Stimulated activated naive CD8-positive, alpha-beta T cell treated with anti-CD3 and anti-CD28 coated beads, Interleukin-15, Interleukin-2, amounts not matched to agents 100 ng/mL and 50 ng/mL, for 24 hours (primary cell): ENCODE measurements at regions not wholly inside any gene's neighbourhood (a gene's known extent, or its start where the extent isn't known, plus 50 kb on each side); places are given as distances from the start of the nearest gene placed in this dataset.

ENCODE experiments used
- H3K27ac Mint-ChIP-seq: one replicate; pipeline ENCODE4 v1.8.0; 2021; ENCODE audit warnings: mild to moderate bottlenecking, mixed read lengths
- H3K27me3 Mint-ChIP-seq: one replicate; pipeline ENCODE4 v1.8.0; 2021; ENCODE audit warnings: mixed read lengths
- H3K36me3 Mint-ChIP-seq: one replicate; pipeline ENCODE4 v1.8.0; 2021; ENCODE audit warnings: low read depth, mixed read lengths
- H3K4me1 Mint-ChIP-seq: one replicate; pipeline ENCODE4 v1.8.0; 2021; ENCODE audit warnings: low read depth, mixed read lengths
- H3K4me3 Mint-ChIP-seq: one replicate; pipeline ENCODE4 v1.8.0; 2021; ENCODE audit warnings: mild to moderate bottlenecking, mixed read lengths
- H3K9me3 Mint-ChIP-seq: one replicate; pipeline ENCODE4 v1.8.0; 2021; ENCODE audit warnings: mixed read lengths

DNA sequence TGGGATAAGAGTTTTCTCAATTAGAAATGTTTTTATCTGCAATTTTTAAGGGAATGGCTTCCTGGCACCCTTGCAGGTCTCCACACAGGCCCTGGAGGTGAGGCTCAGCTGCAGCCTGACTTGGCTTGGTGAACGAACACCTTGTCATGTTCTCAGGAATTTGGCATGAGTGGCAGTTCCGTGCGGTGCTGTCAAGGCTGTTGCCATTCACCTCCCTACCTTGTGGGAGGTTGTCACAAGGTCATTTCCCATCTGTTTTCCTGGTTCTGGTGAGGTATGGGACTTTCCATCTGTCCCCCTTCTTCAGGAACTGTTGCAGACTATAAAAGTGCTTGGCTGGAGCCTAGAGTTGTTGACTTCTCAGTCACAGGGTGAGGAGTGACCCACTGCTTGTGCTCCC, 82.9 kb downstream of the ELOVL4 start:
- no peak overlapping the region for H3K4me3 Mint-ChIP-seq

GRCh38 chr6:79864001-79864400, 83.4 kb downstream of the ELOVL4 start:
- H3K27me3 Mint-ChIP-seq: peaks cover 2% of the 10 kb centered on the region
- H3K4me3 Mint-ChIP-seq: no peak overlapping the region
- H3K36me3 Mint-ChIP-seq: no peaks in the 10 kb centered on the region
- H3K4me1 Mint-ChIP-seq: no peaks in the 10 kb centered on the region
- no peaks in the 10 kb centered on the region for H3K9me3 Mint-ChIP-seq
- no peak overlapping the region for H3K27ac Mint-ChIP-seq

More for the DNA sequence above, 82.9 kb downstream of the ELOVL4 start:
- H3K9me3 Mint-ChIP-seq: no peaks in the 10 kb centered on the region
- H3K27ac Mint-ChIP-seq: no peak overlapping the region
- H3K36me3 Mint-ChIP-seq: no peaks in the 10 kb centered on the region
- peaks cover 2% of the 10 kb centered on the region for H3K27me3 Mint-ChIP-seq
- H3K4me1 Mint-ChIP-seq: peaks cover under 1% of the 10 kb centered on the region

GRCh38 chr6:79863566-79863965, 83.8 kb downstream of the ELOVL4 start:
- H3K9me3 Mint-ChIP-seq: no peaks in the 10 kb centered on the region
- H3K27me3 Mint-ChIP-seq: no peaks in the 10 kb centered on the region
- no peaks in the 10 kb centered on the region for H3K4me1 Mint-ChIP-seq
- H3K27ac Mint-ChIP-seq: no peak overlapping the region
- no peak overlapping the region for H3K4me3 Mint-ChIP-seq
- H3K36me3 Mint-ChIP-seq: no peaks in the 10 kb centered on the region

DNA sequence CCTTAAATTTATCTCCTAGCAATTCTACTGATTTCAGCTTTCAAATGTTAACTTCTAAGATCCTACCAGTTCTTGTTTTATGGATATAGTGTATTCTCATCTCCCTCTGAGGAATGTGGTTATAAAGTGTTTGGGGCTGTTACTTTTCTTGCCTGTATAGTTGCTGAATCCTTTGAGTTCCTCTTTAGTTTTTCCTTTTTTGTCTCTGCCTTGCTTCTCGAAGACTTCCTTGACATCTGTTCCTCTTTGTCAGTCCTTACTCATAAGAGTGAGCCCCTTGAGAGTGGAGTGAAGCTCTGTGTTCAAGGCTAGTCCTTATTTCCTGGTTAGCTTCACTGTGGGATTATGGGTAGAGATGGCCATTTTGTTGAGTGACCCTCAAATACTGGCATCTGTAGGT, 84.6 kb downstream of the ELOVL4 start:
- no peaks in the 10 kb centered on the region for H3K4me1 Mint-ChIP-seq
- H3K9me3 Mint-ChIP-seq: no peaks in the 10 kb centered on the region
- H3K27ac Mint-ChIP-seq: no peak overlapping the region
- H3K36me3 Mint-ChIP-seq: no peaks in the 10 kb centered on the region
- no peaks in the 10 kb centered on the region for H3K27me3 Mint-ChIP-seq
- H3K4me3 Mint-ChIP-seq: no peak overlapping the region

DNA sequence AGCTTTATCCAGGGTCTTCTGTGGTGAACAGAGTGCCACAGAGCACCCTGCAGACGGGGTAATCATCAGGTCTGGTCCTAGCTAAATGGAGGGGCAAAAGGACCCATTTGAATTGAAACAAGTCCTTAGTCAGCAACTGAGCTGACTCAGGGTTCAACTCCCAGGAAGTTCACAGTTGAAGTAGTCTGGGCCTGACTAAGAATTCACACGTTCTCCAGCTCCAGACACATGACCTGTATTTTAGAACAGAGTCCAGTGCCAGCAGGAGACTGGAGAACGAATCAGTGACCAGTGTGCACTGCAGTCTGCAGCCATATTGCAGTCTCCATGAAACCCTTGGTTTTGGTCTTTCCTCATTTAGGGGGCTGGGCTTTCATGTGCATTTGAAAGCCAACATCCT, 85.2 kb downstream of the ELOVL4 start:
- Mint-ChIP-seq H3K27ac (no peak overlapping the region), H3K4me3 (no peak overlapping the region), H3K27me3 (no peaks in the 10 kb centered on the region), H3K9me3 (no peaks in the 10 kb centered on the region), H3K4me1 (no peaks in the 10 kb centered on the region), H3K36me3 (no peaks in the 10 kb centered on the region)

- no peaks in the 10 kb centered on the region for H3K4me1 Mint-ChIP-seq
- H3K36me3 Mint-ChIP-seq: no peaks in the 10 kb centered on the region
- no peak overlapping the region for H3K4me3 Mint-ChIP-seq
- no peak overlapping the region for H3K27ac Mint-ChIP-seq
- no peaks in the 10 kb centered on the region for H3K27me3 Mint-ChIP-seq
- H3K9me3 Mint-ChIP-seq: no peaks in the 10 kb centered on the region
Observed at GRCh38 chr6:79861023-79861422, 86.3 kb downstream of the ELOVL4 start.

- no peaks in the 10 kb centered on the region for H3K9me3 Mint-ChIP-seq
- no peak overlapping the region for H3K4me3 Mint-ChIP-seq
- H3K36me3 Mint-ChIP-seq: no peaks in the 10 kb centered on the region
- H3K27me3 Mint-ChIP-seq: peaks cover 24% of the 10 kb centered on the region
- H3K27ac Mint-ChIP-seq: no peak overlapping the region
- no peaks in the 10 kb centered on the region for H3K4me1 Mint-ChIP-seq
Observed at GRCh38 chr6:79847426-79847825, 99.9 kb downstream of the ELOVL4 start.

GRCh38 chr6:79842376-79843040, 104.8 kb downstream of the ELOVL4 start:
- Mint-ChIP-seq H3K4me3 (no peak overlapping the region), H3K9me3 (peaks cover 3% of the 10 kb centered on the region), H3K4me1 (no peaks in the 10 kb centered on the region), H3K36me3 (no peaks in the 10 kb centered on the region), H3K27me3 (peaks cover 20% of the 10 kb centered on the region), H3K27ac (no peak overlapping the region)

- Mint-ChIP-seq H3K27ac (no peak overlapping the region), H3K27me3 (peaks cover 15% of the 10 kb centered on the region), H3K4me3 (no peak overlapping the region), H3K9me3 (peaks cover 3% of the 10 kb centered on the region), H3K36me3 (no peaks in the 10 kb centered on the region), H3K4me1 (no peaks in the 10 kb centered on the region)
Observed at GRCh38 chr6:79841577-79842375, 105.6 kb downstream of the ELOVL4 start.

DNA sequence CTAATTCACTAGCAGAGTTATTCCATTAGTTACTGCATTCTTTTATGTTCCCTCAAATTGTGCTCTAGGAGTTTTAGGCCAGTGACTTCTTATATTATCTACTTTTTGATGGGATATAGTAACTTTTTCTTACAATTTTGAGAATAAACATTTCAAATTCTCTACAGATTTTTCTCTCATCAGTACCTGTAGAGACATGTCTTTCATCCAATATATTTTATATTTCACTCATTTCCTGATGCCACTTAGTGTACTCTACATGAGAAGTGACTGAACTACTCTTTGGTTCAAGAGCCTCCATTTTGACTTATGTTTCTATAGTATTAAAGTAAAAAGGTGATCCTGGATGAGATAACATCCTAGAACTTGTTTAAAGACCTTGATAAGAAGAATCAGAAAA, 108.5 kb downstream of the ELOVL4 start:
- no peak overlapping the region for H3K4me3 Mint-ChIP-seq
- H3K36me3 Mint-ChIP-seq: no peaks in the 10 kb centered on the region
- H3K9me3 Mint-ChIP-seq: peaks cover 3% of the 10 kb centered on the region
- no peak overlapping the region for H3K27ac Mint-ChIP-seq
- peaks cover 35% of the 10 kb centered on the region for H3K27me3 Mint-ChIP-seq
- H3K4me1 Mint-ChIP-seq: no peaks in the 10 kb centered on the region

GRCh38 chr6:79833964-79834284, 113.4 kb downstream of the ELOVL4 start:
- H3K27me3 Mint-ChIP-seq: peaks cover 39% of the 10 kb centered on the region
- no peak overlapping the region for H3K4me3 Mint-ChIP-seq
- H3K27ac Mint-ChIP-seq: no peak overlapping the region
- H3K9me3 Mint-ChIP-seq: no peaks in the 10 kb centered on the region
- H3K4me1 Mint-ChIP-seq: no peaks in the 10 kb centered on the region
- H3K36me3 Mint-ChIP-seq: no peaks in the 10 kb centered on the region

GRCh38 chr6:79833264-79833963, 113.9 kb downstream of the ELOVL4 start:
- no peaks in the 10 kb centered on the region for H3K4me1 Mint-ChIP-seq
- H3K36me3 Mint-ChIP-seq: no peaks in the 10 kb centered on the region
- no peaks in the 10 kb centered on the region for H3K9me3 Mint-ChIP-seq
- no peak overlapping the region for H3K27ac Mint-ChIP-seq
- H3K27me3 Mint-ChIP-seq: peaks cover 39% of the 10 kb centered on the region
- no peak overlapping the region for H3K4me3 Mint-ChIP-seq

DNA sequence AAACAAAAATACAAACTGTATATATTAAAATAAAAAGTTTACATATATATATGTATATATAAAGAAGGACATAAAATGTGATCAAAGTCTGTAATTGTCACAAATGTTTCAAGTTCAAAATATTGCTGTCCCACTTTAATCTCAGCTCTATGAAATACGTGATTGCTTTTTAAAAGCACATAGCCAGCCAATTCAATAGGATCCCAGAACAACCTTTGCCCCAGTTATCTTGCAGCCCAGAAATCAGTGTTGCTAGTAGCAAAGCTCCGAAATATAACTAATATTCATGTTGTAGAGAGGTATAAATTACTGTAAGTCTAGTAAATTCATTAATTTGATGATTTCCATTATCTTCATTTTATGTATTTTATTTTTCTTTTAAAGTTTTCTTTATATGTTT, 114.6 kb downstream of the ELOVL4 start:
- H3K36me3 Mint-ChIP-seq: no peaks in the 10 kb centered on the region
- H3K4me3 Mint-ChIP-seq: no peak overlapping the region
- no peaks in the 10 kb centered on the region for H3K4me1 Mint-ChIP-seq
- no peaks in the 10 kb centered on the region for H3K9me3 Mint-ChIP-seq
- peaks cover 42% of the 10 kb centered on the region for H3K27me3 Mint-ChIP-seq
- H3K27ac Mint-ChIP-seq: no peak overlapping the region

DNA sequence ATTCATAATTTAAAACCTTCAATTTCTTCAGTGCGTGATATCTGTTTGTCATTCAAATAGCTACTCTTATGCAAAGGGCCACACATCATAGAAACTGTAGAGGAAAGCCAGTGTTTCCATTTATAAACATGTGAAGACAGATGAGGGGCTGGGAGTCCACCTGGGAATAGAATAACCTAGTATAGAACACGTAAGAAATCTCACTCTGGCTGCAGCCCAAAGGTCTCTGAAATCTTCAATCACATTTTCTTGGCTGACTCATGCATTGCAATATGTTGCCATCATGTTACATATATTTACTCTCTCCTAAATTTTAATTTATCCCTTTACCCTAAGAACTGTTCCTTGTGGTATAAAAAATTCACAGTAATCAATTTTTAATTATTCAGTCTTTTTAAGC, 123.2 kb downstream of the ELOVL4 start:
- H3K27ac Mint-ChIP-seq: no peak overlapping the region
- no peaks in the 10 kb centered on the region for H3K36me3 Mint-ChIP-seq
- H3K27me3 Mint-ChIP-seq: peaks cover 37% of the 10 kb centered on the region

GRCh38 chr6:79821859-79822258, 125.5 kb downstream of the ELOVL4 start:
- Mint-ChIP-seq H3K4me3 (no peak overlapping the region), H3K27ac (no peak overlapping the region), H3K36me3 (no peaks in the 10 kb centered on the region), H3K4me1 (no peaks in the 10 kb centered on the region), H3K9me3 (no peaks in the 10 kb centered on the region), H3K27me3 (peaks cover 27% of the 10 kb centered on the region)

More for the DNA sequence above, 123.2 kb downstream of the ELOVL4 start:
- Mint-ChIP-seq H3K9me3 (no peaks in the 10 kb centered on the region), H3K4me1 (no peaks in the 10 kb centered on the region), H3K4me3 (no peak overlapping the region)
